SK-N-SH treated with all-trans-retinoic acid at 6 μM for 48 hours (cell line): ENCODE measurements at regions not wholly inside any gene's neighbourhood (a gene's known extent, or its start where the extent isn't known, plus 50 kb on each side); places are given as distances from the start of the nearest gene placed in this dataset.

Source experiments
- ARNTL ChIP-seq: fragments of 450-650 bp; formaldehyde crosslinking; IDR thresholded peaks from 2 replicates; pipeline ENCODE4 v1.5.0; 2020; ENCODE audit warnings: low read depth, mild to moderate bottlenecking, moderate library complexity, borderline replicate concordance
- SNAI2 ChIP-seq: fragments of 250-450 bp; sonication (Bioruptor Pico); IDR thresholded peaks from 2 replicates; pipeline ENCODE4 v1.5.0; 2020; ENCODE audit warnings: mild to moderate bottlenecking, moderate library complexity
- TCF4 ChIP-seq: fragments of 250-450 bp; sonication (Bioruptor Pico); IDR thresholded peaks from 2 replicates; pipeline ENCODE4 v1.8.0; 2021; ENCODE audit warnings: mild to moderate bottlenecking, moderate library complexity, borderline replicate concordance
- ZC3H10 ChIP-seq: fragments of 250-450 bp; sonication (Bioruptor Pico); IDR thresholded peaks from 2 replicates; pipeline ENCODE4 v1.5.1; 2021; ENCODE audit warnings: mild to moderate bottlenecking, moderate library complexity
- ZFP3 ChIP-seq: fragments of 250-450 bp; sonication (Bioruptor Pico); IDR thresholded peaks from 2 replicates; pipeline ENCODE4 v1.5.0; 2020; ENCODE audit warnings: mild to moderate bottlenecking, moderate library complexity
- ZFP30 ChIP-seq: fragments of 450-650 bp; formaldehyde crosslinking; IDR thresholded peaks from 2 replicates; pipeline ENCODE4 v1.5.0; 2022; ENCODE audit warnings: mild to moderate bottlenecking, moderate library complexity
- ZNF565 ChIP-seq: fragments of 450-650 bp; formaldehyde crosslinking; conservative IDR thresholded peaks from 2 replicates; pipeline ENCODE4 v1.5.0; 2020; ENCODE audit warnings: low read depth, mild to moderate bottlenecking, moderate library complexity
- TF ChIP-seq, protein P1 (sequence below): fragments of 250-450 bp; sonication (Bioruptor Pico); IDR thresholded peaks from 2 replicates; pipeline ENCODE4 v1.8.0; 2020; ENCODE audit warnings: mild to moderate bottlenecking, moderate library complexity, borderline replicate concordance
- TF ChIP-seq, protein P2 (sequence below): fragments of 250-450 bp; sonication (Bioruptor Pico); IDR thresholded peaks from 2 replicates; pipeline ENCODE4 v1.5.1; 2020; ENCODE audit warnings: low read depth, mild to moderate bottlenecking, moderate library complexity

DNA sequence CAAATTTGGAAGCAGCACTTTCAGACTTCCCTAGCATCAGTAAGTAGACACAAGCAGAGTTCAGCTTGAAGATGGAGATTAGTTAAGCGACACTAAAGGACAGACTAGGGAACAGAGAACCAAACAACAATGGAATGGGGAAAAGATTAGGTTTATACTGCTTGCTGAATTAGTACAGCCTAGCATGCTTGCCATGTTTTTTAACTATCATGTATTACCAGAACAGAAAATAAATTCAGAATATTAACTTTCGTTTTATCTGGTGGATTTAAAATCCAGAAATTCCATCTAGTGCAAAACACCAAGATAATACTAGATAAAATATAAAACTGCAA lies 451.5 kb upstream of the SLC10A2 start:
- TF ChIP-seq ARNTL (CRISPR knock-in tag), result no peak
- TF ChIP-seq ZFP30, result no peak
- TF ChIP-seq ZFP3 (CRISPR knock-in tag), result no peak
- TF ChIP-seq SNAI2 (CRISPR knock-in tag), result no peak
- no peak for TF ChIP-seq ZC3H10 (CRISPR knock-in tag)
- TF ChIP-seq ZNF565 (CRISPR knock-in tag), result no peak
- TF ChIP-seq TCF4 (CRISPR knock-in tag), result no peak
- TF ChIP-seq, protein P1, sequence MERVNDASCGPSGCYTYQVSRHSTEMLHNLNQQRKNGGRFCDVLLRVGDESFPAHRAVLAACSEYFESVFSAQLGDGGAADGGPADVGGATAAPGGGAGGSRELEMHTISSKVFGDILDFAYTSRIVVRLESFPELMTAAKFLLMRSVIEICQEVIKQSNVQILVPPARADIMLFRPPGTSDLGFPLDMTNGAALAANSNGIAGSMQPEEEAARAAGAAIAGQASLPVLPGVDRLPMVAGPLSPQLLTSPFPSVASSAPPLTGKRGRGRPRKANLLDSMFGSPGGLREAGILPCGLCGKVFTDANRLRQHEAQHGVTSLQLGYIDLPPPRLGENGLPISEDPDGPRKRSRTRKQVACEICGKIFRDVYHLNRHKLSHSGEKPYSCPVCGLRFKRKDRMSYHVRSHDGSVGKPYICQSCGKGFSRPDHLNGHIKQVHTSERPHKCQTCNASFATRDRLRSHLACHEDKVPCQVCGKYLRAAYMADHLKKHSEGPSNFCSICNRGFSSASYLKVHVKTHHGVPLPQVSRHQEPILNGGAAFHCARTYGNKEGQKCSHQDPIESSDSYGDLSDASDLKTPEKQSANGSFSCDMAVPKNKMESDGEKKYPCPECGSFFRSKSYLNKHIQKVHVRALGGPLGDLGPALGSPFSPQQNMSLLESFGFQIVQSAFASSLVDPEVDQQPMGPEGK, result no peak
- TF ChIP-seq, protein P2, sequence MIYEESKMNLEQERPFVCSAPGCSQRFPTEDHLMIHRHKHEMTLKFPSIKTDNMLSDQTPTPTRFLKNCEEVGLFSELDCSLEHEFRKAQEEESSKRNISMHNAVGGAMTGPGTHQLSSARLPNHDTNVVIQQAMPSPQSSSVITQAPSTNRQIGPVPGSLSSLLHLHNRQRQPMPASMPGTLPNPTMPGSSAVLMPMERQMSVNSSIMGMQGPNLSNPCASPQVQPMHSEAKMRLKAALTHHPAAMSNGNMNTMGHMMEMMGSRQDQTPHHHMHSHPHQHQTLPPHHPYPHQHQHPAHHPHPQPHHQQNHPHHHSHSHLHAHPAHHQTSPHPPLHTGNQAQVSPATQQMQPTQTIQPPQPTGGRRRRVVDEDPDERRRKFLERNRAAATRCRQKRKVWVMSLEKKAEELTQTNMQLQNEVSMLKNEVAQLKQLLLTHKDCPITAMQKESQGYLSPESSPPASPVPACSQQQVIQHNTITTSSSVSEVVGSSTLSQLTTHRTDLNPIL (CRISPR knock-in tag), result no peak
